Muscle layer of duodenum (tissue), 2 donors: ENCODE measurements at regions not wholly inside any gene's neighbourhood (a gene's known extent, or its start where the extent isn't known, plus 50 kb on each side); places are given as distances from the start of the nearest gene placed in this dataset.
"Not testable (repeated sequence)": the region's sequence is repeated elsewhere in the genome, so short reads cannot be mapped to it uniquely, and the experiment has no call there.

ENCODE experiments used
- H3K27ac ChIP-seq: one replicate; pipeline ENCODE4 v1.7.0; 2013; ENCODE audit warnings: mild to moderate bottlenecking, low read length
- H3K27me3 ChIP-seq: one replicate; pipeline ENCODE4 v1.7.0; 2013; ENCODE audit warnings: low read depth, mild to moderate bottlenecking, control low read depth, low read length
- H3K36me3 ChIP-seq, 2 donors: one replicate each; pipeline ENCODE4 v1.7.0; 2013; ENCODE audit warnings: low read length in 2 of 2, control low read depth in 1 of 2, mild to moderate bottlenecking in 1 of 2; ENCODE audit not compliant: insufficient read depth in 2 of 2, control insufficient read depth in 1 of 2
- H3K4me1 ChIP-seq, 2 donors: one replicate each; pipeline ENCODE4 v1.7.0; 2013; ENCODE audit warnings: low read length in 2 of 2, mild to moderate bottlenecking in 2 of 2, control low read depth in 1 of 2, moderate library complexity in 1 of 2; ENCODE audit not compliant: insufficient read depth in 2 of 2, control insufficient read depth in 1 of 2
- H3K4me3 ChIP-seq, 2 donors: one replicate each; pipeline ENCODE4 v1.7.0; 2013; ENCODE audit warnings: low read length in 2 of 2, low read depth in 1 of 2, mild to moderate bottlenecking in 1 of 2
- H3K9me3 ChIP-seq, 2 donors: one replicate each; pipeline ENCODE4 v1.7.0; 2013; ENCODE audit warnings: low read length in 2 of 2, control low read depth in 1 of 2, mild to moderate bottlenecking in 1 of 2; ENCODE audit not compliant: control insufficient read depth in 1 of 2
- donor health status: healthy.

DNA sequence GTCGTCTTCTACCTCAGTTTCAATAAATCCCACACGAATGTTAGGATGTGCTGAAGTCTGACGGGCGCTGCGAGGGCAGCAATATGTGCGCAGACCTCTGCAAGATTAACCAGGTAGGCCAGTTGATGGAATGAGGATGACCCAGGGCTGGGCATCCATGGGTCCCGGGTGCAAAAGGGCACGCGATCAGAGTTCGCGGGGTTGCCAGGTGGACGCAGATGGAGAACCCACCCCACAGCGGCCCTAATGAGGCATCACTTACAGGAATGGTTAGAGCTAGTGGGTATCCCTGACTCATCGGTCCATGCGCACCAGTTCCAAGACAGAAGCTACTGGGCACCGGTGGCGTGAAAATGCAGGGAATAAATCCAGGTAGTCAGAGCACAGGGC, 2116.0 kb downstream of the TP53TG3F start:
- no peaks in the 10 kb centered on the region for H3K4me1 ChIP-seq
- no peaks in the 10 kb centered on the region for H3K36me3 ChIP-seq
- H3K27me3 ChIP-seq = no peaks in the 10 kb centered on the region
- H3K27ac ChIP-seq = no peak overlapping the region
- H3K4me3 ChIP-seq = no peak overlapping the region
- H3K9me3 ChIP-seq = peaks cover 0 to 44% of the 10 kb centered on the region in 2 donors

DNA sequence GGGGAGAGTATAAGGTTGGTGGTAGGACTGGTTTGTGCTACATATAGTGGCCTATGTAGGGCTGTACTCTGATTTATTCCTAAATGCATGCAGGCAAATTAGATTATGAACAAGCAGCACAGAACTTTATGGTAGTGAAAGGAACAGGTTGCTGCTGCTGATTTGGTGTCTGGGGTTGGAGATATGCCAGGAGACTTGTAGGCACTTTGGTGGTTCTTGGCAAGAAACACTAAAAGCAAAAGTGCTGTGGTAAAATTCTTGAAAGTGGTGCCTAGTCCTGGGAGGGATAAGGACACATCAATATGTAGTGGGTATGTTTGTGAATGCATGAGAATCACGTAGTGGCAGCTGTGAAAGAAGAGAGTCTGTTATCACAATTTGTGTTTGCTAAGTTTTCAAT, 2126.0 kb downstream of the TP53TG3F start:
- Histone ChIP-seq H3K4me1 (no peaks in the 10 kb centered on the region), H3K27me3 (no peaks in the 10 kb centered on the region), H3K9me3 (peaks cover 4 to 6% of the 10 kb centered on the region in 2 donors), H3K27ac (no peak overlapping the region), H3K36me3 (no peaks in the 10 kb centered on the region), H3K4me3 (no peak overlapping the region)

DNA sequence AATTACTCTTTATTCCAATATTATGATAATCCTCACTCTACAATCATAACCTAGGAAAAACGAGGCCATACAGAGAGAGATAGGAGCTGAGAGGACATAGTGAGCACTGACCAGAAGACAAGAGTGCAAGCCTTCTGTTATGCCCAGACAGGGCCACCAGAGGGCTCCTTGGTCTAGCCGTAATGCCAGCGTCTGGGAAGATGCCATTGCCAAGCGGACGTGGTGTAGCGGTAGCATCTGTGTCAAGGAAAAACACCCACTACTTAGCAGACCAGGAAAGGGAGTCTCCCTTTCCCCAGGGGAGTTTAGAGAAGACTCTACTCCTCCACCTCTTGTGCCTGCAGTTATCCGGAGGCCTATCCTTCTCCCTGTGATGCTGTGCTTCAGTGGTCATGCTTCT, 2131.5 kb downstream of the TP53TG3F start:
- not testable (repeated sequence) for H3K9me3 ChIP-seq, H3K4me3 ChIP-seq, H3K36me3 ChIP-seq, H3K27ac ChIP-seq, H3K4me1 ChIP-seq, H3K27me3 ChIP-seq

DNA sequence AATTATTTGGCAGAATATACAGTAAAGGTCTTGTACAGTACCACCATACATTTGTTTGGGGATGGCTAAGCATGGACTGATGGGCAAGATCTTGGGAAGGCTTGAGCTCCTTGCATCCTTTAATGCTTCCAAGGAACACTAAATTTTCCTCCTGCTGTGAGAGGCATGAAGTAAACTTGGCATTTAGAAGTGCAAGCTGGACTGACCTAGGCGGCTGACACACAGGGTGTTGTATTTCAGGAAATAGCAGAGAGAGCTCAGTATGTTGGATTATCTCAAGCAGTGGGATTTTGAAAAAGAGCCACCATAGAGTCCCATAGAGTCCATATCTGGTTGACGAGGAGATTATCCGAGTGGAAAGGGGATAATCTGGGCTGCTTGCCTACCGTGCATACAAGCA, 2137.1 kb downstream of the TP53TG3F start:
- peaks cover 0 to 4% of the 10 kb centered on the region in 2 donors for H3K9me3 ChIP-seq
- H3K36me3 ChIP-seq = no peaks in the 10 kb centered on the region
- no peaks in the 10 kb centered on the region for H3K4me1 ChIP-seq
- no peaks in the 10 kb centered on the region for H3K27me3 ChIP-seq
- no peak overlapping the region for H3K4me3 ChIP-seq
- H3K27ac ChIP-seq = no peak overlapping the region

DNA sequence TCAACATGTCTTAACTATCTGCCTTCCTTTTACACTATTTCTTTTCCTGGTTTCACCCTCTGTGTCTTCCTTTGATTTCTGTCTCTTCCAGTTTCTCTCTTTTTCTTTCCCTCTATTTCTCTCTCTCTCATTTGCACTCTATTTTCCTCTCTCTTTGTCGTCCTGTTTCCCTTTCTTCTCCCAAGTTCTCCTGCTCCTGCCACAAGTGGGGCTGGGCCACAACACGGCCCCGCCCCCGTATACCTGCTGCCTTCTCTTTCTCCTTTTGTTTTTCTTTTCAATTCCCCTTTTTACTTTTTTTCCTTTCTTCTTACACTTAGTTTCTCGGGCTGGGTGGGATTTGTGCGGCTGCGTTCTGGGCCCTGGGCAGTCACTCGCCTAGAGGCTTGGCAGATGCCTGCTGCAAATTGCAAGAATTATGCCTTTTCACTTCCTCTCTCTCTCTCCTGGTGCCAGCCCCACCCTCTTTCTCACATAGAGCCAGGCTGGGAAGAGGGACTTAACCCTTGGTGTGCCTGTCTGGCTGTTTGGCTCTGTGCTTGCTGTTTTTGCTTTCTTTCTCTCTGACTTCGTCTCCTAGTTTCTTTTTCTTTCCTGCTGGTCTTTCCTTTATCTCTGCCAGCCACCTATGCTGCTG, 2139.4 kb downstream of the TP53TG3F start:
- Histone ChIP-seq H3K4me3 (no peak overlapping the region), H3K36me3 (no peaks in the 10 kb centered on the region), H3K9me3 (no peaks in the 10 kb centered on the region), H3K4me1 (no peaks in the 10 kb centered on the region), H3K27me3 (no peaks in the 10 kb centered on the region), H3K27ac (no peak overlapping the region)

DNA sequence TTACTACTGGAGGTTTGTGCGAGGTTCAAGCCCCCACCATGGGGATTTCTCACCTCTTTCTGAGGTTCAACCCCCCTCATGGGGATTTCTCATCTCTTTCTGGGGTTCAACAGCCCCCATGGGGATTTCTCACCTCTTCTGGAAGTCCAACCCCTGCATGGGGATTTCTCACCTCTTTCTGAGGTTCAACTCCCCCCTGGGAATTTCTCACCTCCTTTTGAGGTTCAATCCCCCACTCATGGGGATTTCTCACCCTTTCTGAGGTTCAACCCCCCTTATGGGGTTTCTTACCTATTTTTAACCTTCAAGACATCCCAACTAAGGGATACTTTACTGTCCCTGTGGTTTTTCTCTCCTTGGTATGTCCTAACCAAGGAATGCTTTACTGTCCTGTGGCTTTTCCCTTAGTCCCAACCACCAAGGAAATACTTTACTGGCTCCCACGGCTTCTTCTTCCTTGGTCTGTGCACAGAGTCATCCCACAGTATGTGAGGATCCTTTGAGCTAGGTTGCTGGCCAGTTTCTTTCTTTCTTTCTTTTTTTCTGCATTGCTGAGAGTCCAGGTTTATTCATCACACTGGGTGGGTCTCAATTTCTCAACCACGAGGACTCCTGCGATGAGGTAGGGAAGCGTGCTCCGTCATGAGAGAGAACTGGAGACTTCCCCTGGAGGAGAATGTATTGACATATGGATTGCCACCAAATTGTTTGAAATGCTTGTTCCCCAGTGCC, 2140.2 kb downstream of the TP53TG3F start:
- Histone ChIP-seq H3K27me3 (no peaks in the 10 kb centered on the region), H3K36me3 (no peaks in the 10 kb centered on the region), H3K4me1 (no peaks in the 10 kb centered on the region), H3K4me3 (no peak overlapping the region), H3K27ac (no peak overlapping the region), H3K9me3 (no peaks in the 10 kb centered on the region)

DNA sequence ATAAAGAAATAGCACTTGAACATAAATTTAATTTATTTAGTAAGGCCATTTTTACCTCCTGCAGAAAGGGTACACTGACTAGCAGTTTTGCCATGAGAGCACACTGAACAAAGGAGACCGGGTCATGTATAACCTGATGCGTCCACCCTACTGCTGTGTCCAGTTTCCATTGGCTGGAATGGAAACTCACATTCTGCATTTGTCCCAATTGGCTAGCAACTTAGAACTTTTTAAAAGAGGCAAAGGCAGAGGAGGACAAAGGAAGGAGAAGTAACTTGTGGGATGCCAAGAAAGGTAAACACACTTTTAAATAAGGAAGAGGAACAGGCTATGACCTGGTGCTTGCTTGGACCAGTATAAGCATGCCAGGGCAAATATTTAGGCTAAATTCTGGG, 2140.7 kb downstream of the TP53TG3F start:
- H3K27me3 ChIP-seq, H3K36me3 ChIP-seq, H3K9me3 ChIP-seq, H3K4me3 ChIP-seq, H3K4me1 ChIP-seq, H3K27ac ChIP-seq: not testable (repeated sequence)

DNA sequence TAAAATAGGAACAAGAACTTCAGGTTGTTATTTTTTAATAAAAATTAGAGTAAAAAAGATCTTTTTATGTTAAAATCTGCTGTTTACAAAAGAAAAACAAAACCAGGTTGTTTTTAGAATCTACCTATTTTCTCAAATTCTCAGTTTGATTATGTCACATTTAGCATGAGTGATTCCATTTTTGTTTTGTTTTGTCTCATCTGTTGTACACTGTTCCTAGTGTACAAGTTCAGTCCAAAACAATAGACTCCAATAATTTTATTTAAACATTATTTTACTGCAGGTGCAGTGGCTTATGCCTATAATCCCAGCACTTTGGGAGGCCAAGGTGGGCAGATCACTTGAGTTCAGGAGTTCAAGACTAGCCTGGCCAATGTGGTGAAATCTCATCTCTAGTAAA, 2142.7 kb downstream of the TP53TG3F start:
- H3K9me3 ChIP-seq = no peaks in the 10 kb centered on the region
- H3K36me3 ChIP-seq = no peaks in the 10 kb centered on the region
- no peaks in the 10 kb centered on the region for H3K4me1 ChIP-seq
- no peak overlapping the region for H3K27ac ChIP-seq
- H3K4me3 ChIP-seq = no peak overlapping the region
- no peaks in the 10 kb centered on the region for H3K27me3 ChIP-seq

DNA sequence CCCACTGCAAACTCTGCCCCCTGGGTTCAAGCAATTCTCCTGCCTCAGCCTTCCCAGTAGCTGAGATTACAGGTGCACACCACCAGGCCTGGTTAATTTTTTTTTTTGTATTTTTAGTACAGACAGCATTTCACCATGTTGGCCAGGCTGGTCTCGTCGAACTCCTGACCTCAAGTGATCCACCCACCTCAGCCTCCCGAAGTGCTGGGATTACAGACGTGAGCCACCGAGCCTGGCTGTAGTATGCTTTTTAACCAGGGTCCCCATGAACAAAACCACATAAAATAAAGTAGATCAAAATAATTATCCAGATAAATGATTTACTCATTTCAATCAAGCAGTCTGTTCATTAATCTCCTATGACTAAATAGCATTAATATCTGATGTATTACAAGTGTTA, 2144.0 kb downstream of the TP53TG3F start:
- not testable (repeated sequence) for H3K4me1 ChIP-seq, H3K27me3 ChIP-seq, H3K27ac ChIP-seq, H3K36me3 ChIP-seq, H3K4me3 ChIP-seq, H3K9me3 ChIP-seq

DNA sequence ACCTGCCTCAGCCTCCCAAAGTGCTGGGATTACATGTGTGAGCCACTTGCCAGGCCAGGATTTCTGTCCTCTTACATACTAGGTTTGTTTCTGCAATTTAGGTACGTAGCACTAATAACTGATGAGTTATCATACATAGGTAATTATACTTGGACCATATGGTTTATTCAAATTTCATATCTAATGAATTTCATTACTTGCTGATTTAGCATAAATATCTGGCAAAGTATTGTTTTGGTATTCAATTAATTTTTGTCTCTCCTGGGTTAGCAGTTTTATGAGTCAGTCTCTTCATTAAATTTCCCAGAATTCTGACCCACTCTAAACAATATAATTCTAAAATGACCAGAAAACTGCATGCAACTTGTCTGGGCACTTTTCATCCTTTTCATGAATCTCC, 2146.5 kb downstream of the TP53TG3F start:
- no peaks in the 10 kb centered on the region for H3K9me3 ChIP-seq
- no peak overlapping the region for H3K27ac ChIP-seq
- H3K4me1 ChIP-seq = no peaks in the 10 kb centered on the region
- H3K4me3 ChIP-seq = no peak overlapping the region
- no peaks in the 10 kb centered on the region for H3K27me3 ChIP-seq
- H3K36me3 ChIP-seq = no peaks in the 10 kb centered on the region

DNA sequence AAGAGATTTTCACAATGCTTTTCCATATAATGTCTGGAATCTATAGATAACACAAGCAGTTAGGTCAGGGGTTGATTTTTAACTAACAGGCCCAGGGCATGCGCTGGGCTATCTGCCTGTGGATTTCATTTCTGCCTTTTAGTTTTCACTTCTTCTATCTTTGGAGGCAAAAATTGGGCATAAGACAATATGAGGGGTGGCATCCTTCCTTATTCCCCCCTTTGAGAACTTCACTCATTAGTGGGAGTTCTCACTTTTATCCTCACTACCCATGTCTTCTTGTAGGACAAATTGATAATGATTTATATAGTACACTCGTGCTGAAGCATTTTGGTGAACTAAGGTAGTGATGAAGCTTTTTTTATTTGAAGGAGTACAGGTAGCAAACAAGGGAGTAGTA, 2155.5 kb downstream of the TP53TG3F start:
- not testable (repeated sequence) for H3K36me3 ChIP-seq, H3K27me3 ChIP-seq, H3K4me1 ChIP-seq, H3K27ac ChIP-seq
- Histone ChIP-seq H3K9me3 (peaks cover 0 to 22% of the 10 kb centered on the region in 2 donors), H3K4me3 (peak overlapping the region in 1 of 2 donors; percentile 35)

DNA sequence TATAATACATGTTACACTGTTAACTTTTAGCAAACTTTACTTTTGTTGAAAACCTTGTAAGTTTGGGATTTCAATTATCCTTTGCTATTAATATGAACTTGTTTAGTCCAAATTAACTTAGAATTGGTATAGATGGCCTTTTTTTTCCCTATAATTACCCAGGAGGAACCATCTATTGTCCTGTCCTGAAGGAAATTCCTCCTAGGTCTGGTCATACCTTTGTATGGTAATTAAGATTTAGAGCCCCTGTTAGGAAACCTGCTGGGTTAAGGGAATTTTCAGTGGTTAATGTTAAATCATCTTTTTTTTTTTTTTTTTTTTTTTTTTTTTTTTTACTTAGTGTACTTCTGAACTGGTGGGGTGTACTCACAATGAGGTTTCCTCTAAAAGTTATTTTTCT, 2159.8 kb downstream of the TP53TG3F start:
- H3K27ac ChIP-seq, H3K4me3 ChIP-seq, H3K36me3 ChIP-seq, H3K4me1 ChIP-seq, H3K27me3 ChIP-seq: not testable (repeated sequence)
- peaks cover 0 to 27% of the 10 kb centered on the region in 2 donors for H3K9me3 ChIP-seq
